ENCODE measurements at regions not wholly inside any gene's neighbourhood (a gene's known extent, or its start where the extent isn't known, plus 50 kb on each side); places are given as distances from the start of the nearest gene placed in this dataset.

- H3K9me3 ChIP-seq, result no peaks in the 10 kb centered on the region
- H3K36me3 ChIP-seq, result no peaks in the 10 kb centered on the region
- H3K27me3 ChIP-seq, result no peaks in the 10 kb centered on the region
- intact Hi-C loops (cut with DNase I), result no loop called here
- TF ChIP-seq POLR2A (IDR thresholded peaks at IDR 0.05) (no peak), CTCF (IDR thresholded peaks at IDR 0.05) (no peak)
- WGBS, 2 donors, result 57 to 80% methylated on average over 1 to 2 of the region's 7 CpGs
- DNase-seq, result no peak
- no peaks in the 10 kb centered on the region for H3K4me1 ChIP-seq
- no peak overlapping the region for H3K4me3 ChIP-seq (replicated peaks in 1 of 3)
- H3K27ac ChIP-seq, result no peak overlapping the region
These were observed 874.9 kb upstream of the FLRT2 start for GRCh38 chr14:84655014-84655413.

GRCh38 chr14:84657911-84658310 is 872.0 kb upstream of the FLRT2 start:
- WGBS, 2 donors, result 84 to 94% methylated on average over 1 of the region's 1 CpG
- no peak overlapping the region for H3K27ac ChIP-seq
- no peaks in the 10 kb centered on the region for H3K9me3 ChIP-seq
- H3K36me3 ChIP-seq, result no peaks in the 10 kb centered on the region
- no peak for DNase-seq
- H3K4me1 ChIP-seq, result no peaks in the 10 kb centered on the region
- no peaks in the 10 kb centered on the region for H3K27me3 ChIP-seq
- no peak overlapping the region for H3K4me3 ChIP-seq (replicated peaks in 1 of 3)
- TF ChIP-seq CTCF (IDR thresholded peaks at IDR 0.05) (no peak), POLR2A (IDR thresholded peaks at IDR 0.05) (no peak)
- intact Hi-C loops (cut with DNase I), result no loop called here

- Histone ChIP-seq H3K9me3 (no peaks in the 10 kb centered on the region), H3K4me1 (no peaks in the 10 kb centered on the region), H3K4me3 (replicated peaks in 1 of 3) (no peak overlapping the region), H3K36me3 (no peaks in the 10 kb centered on the region), H3K27ac (no peak overlapping the region), H3K27me3 (no peaks in the 10 kb centered on the region)
- intact Hi-C loops (cut with DNase I), result no loop called here
- no peak for DNase-seq
- no peak for TF ChIP-seq CTCF (IDR thresholded peaks at IDR 0.05)
- no peak for TF ChIP-seq POLR2A (IDR thresholded peaks at IDR 0.05)
These were observed 859.1 kb upstream of the FLRT2 start for GRCh38 chr14:84670796-84671195.

GRCh38 chr14:84671776-84672175 is 858.2 kb upstream of the FLRT2 start:
- DNase-seq, result no peak
- Histone ChIP-seq H3K4me1 (no peaks in the 10 kb centered on the region), H3K9me3 (no peaks in the 10 kb centered on the region), H3K36me3 (no peaks in the 10 kb centered on the region), H3K4me3 (replicated peaks in 1 of 3) (no peak overlapping the region), H3K27me3 (no peaks in the 10 kb centered on the region), H3K27ac (no peak overlapping the region)
- 88 to 92% methylated on average over 3 of the region's 3 CpGs for WGBS, 2 donors
- TF ChIP-seq POLR2A (IDR thresholded peaks at IDR 0.05) (no peak), CTCF (IDR thresholded peaks at IDR 0.05) (no peak)
- intact Hi-C loops (cut with DNase I), result no loop called here

GRCh38 chr14:84674636-84675035 is 855.3 kb upstream of the FLRT2 start:
- H3K27me3 ChIP-seq, result no peaks in the 10 kb centered on the region
- TF ChIP-seq POLR2A (IDR thresholded peaks at IDR 0.05) (no peak), CTCF (IDR thresholded peaks at IDR 0.05) (no peak)
- no peak overlapping the region for H3K4me3 ChIP-seq (replicated peaks in 1 of 3)
- intact Hi-C loops (cut with DNase I), result no loop called here
- no peaks in the 10 kb centered on the region for H3K9me3 ChIP-seq
- WGBS, 2 donors, result 87 to 95% methylated on average over 1 of the region's 1 CpG
- DNase-seq, result no peak
- no peak overlapping the region for H3K27ac ChIP-seq
- H3K4me1 ChIP-seq, result no peaks in the 10 kb centered on the region
- H3K36me3 ChIP-seq, result no peaks in the 10 kb centered on the region
